Subcutaneous abdominal adipose tissue (tissue), 5 donors: ENCODE measurements at regions not wholly inside any gene's neighbourhood (a gene's known extent, or its start where the extent isn't known, plus 50 kb on each side); places are given as distances from the start of the nearest gene placed in this dataset.
"Not testable (repeated sequence)": the region's sequence is repeated elsewhere in the genome, so short reads cannot be mapped to it uniquely, and the experiment has no call there.

Source experiments
- H3K27ac ChIP-seq: one replicate; pipeline ENCODE4 v1.7.0; 2013; ENCODE audit warnings: low read depth, mild to moderate bottlenecking, inconsistent platforms, low read length, moderate library complexity
- H3K27me3 ChIP-seq, 5 donors: one replicate each; pipeline ENCODE4 v1.7.0; 2013; ENCODE audit warnings: low read length in 5 of 5, inconsistent platforms in 1 of 5; ENCODE audit not compliant: control insufficient read depth in 5 of 5, insufficient read depth in 4 of 5
- H3K36me3 ChIP-seq, 5 donors: one replicate each; pipeline ENCODE4 v1.7.0; 2013; ENCODE audit warnings: low read length in 5 of 5; ENCODE audit not compliant: control insufficient read depth in 5 of 5, insufficient read depth in 5 of 5
- H3K4me1 ChIP-seq, 5 donors: one replicate each; pipeline ENCODE4 v1.7.0; 2013; ENCODE audit warnings: low read length in 5 of 5, mild to moderate bottlenecking in 3 of 5, moderate library complexity in 1 of 5; ENCODE audit not compliant: control insufficient read depth in 5 of 5, insufficient read depth in 5 of 5
- H3K4me3 ChIP-seq, 5 donors: one replicate each; pipeline ENCODE4 v1.7.0; 2013; ENCODE audit warnings: low read length in 5 of 5, low read depth in 1 of 5
- H3K9ac ChIP-seq, 5 donors: one replicate each; pipeline ENCODE4 v1.7.0; 2013; ENCODE audit warnings: low read length in 5 of 5, mild to moderate bottlenecking in 4 of 5, moderate library complexity in 3 of 5
- H3K9me3 ChIP-seq, 5 donors: one replicate each; pipeline ENCODE4 v1.7.0; 2013; ENCODE audit warnings: low read length in 5 of 5; ENCODE audit not compliant: control insufficient read depth in 5 of 5
- donor health status: healthy.
- donor health status: healthy.
- donor health status: healthy.
- donor health status: healthy.
- donor health status: healthy.

- H3K9ac ChIP-seq = no peak overlapping the region
- peak overlapping the region in 2 of 5 donors; percentile 12 to 51 for H3K4me3 ChIP-seq
- H3K36me3 ChIP-seq = no peaks in the 10 kb centered on the region
- H3K9me3 ChIP-seq = peaks cover 0 to 4% (median 0%) of the 10 kb centered on the region in 5 donors
- H3K4me1 ChIP-seq = peaks cover 0 to 11% (median 6%) of the 10 kb centered on the region in 5 donors
- no peak overlapping the region for H3K27ac ChIP-seq
- H3K27me3 ChIP-seq = no peaks in the 10 kb centered on the region
Observed at GRCh38 chr10:125521721-125522680, 161.0 kb downstream of the TEX36 start.

DNA sequence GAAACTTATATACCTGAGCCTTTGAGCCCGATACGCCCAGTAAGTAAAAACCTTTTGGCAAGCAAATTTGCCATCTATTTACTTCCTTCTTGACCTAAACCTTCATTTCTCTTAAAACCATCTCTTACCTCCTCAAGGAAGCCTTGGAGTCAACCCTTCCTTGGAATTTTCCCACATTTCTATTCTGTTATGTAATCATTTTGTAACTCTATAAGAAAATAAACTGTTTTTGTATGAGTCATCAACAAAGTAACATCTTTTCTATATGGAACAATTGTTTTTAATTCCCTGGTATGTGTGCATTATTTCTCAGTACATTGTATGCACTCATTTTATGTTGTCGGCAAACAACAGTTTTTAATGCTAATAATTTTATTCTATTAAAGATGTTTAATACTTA lies 162.0 kb downstream of the TEX36 start:
- Histone ChIP-seq H3K27ac (no peak overlapping the region), H3K36me3 (no peaks in the 10 kb centered on the region), H3K4me3 (no peak overlapping the region), H3K9me3 (peaks cover 0 to 4% (median 0%) of the 10 kb centered on the region in 5 donors), H3K27me3 (no peaks in the 10 kb centered on the region), H3K4me1 (peaks cover 0 to 11% (median 6%) of the 10 kb centered on the region in 5 donors), H3K9ac (no peak overlapping the region)

DNA sequence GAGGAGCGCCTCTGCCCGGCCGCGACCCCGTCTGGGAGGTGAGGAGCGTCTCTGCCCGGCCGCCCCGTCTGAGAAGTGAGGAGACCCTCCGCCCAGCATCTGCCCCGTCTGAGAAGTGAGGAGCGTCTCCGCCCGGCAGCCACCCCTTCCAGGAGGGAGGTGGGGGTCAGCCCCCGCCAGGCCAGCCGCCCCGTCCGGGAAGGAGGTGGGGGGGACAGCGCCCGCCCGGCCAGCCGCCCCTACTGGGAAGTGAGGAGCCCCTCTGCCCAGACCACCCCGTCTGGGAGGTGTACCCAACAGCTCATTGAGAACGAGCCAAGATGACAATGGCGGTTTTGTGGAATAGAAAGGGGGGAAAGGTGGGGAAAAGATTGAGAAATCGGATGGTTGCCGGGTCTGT lies 164.6 kb downstream of the TEX36 start:
- peaks cover 0 to 11% (median 9%) of the 10 kb centered on the region in 5 donors for H3K4me1 ChIP-seq
- H3K27me3 ChIP-seq, H3K9ac ChIP-seq: not testable (repeated sequence)

DNA sequence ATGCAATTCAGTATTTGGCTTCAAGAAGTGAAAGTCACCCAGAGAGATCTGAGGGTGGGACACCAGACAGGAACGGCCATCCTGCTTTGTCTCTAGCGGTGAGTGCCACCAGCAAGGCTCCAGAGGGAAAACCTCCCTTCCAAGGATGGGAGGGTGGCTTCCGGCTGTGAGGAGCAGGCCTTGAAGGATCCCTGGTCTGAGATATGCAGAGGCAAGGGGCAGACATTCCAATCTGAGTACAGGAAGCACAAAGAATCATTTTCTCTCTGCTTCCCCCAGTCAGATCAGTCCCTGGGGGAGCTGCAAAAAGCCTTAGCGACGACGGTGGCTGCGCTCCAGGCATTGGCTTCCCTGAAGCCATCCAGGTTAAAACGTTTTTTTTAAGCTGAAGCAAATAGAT lies 167.4 kb downstream of the TEX36 start:
- no peak overlapping the region for H3K9ac ChIP-seq

More for the DNA sequence above, 164.6 kb downstream of the TEX36 start:
- not testable (repeated sequence) for H3K27ac ChIP-seq, H3K9me3 ChIP-seq, H3K36me3 ChIP-seq, H3K4me3 ChIP-seq

GRCh38 chr10:125514206-125515162 lies 168.5 kb downstream of the TEX36 start:
- H3K4me3 ChIP-seq = no peak overlapping the region
- no peaks in the 10 kb centered on the region for H3K9me3 ChIP-seq
- no peak overlapping the region for H3K27ac ChIP-seq
- no peak overlapping the region for H3K9ac ChIP-seq
- peaks cover 0 to 8% (median 4%) of the 10 kb centered on the region in 5 donors for H3K27me3 ChIP-seq
- H3K4me1 ChIP-seq = peaks cover 0 to 6% (median 0%) of the 10 kb centered on the region in 5 donors
- no peaks in the 10 kb centered on the region for H3K36me3 ChIP-seq

More for the DNA sequence above, 167.4 kb downstream of the TEX36 start:
- no peak overlapping the region for H3K27ac ChIP-seq
- peaks cover 0 to 6% (median 0%) of the 10 kb centered on the region in 5 donors for H3K4me1 ChIP-seq
- H3K27me3 ChIP-seq = peaks cover 0 to 8% (median 4%) of the 10 kb centered on the region in 5 donors
- no peaks in the 10 kb centered on the region for H3K36me3 ChIP-seq
- H3K9me3 ChIP-seq = no peaks in the 10 kb centered on the region
- H3K4me3 ChIP-seq = no peak overlapping the region

GRCh38 chr10:125513429-125514182 lies 169.4 kb downstream of the TEX36 start:
- peaks cover 0 to 8% (median 4%) of the 10 kb centered on the region in 5 donors for H3K27me3 ChIP-seq
- H3K36me3 ChIP-seq = no peaks in the 10 kb centered on the region
- no peak overlapping the region for H3K27ac ChIP-seq
- no peak overlapping the region for H3K4me3 ChIP-seq
- H3K4me1 ChIP-seq = peaks cover 0 to 6% (median 0%) of the 10 kb centered on the region in 5 donors
- H3K9ac ChIP-seq = no peak overlapping the region
- H3K9me3 ChIP-seq = no peaks in the 10 kb centered on the region

- Histone ChIP-seq H3K9me3 (no peaks in the 10 kb centered on the region), H3K27me3 (peaks cover 0 to 8% (median 4%) of the 10 kb centered on the region in 5 donors), H3K4me1 (peaks cover 0 to 6% (median 0%) of the 10 kb centered on the region in 5 donors), H3K36me3 (no peaks in the 10 kb centered on the region), H3K4me3 (no peak overlapping the region), H3K9ac (no peak overlapping the region), H3K27ac (no peak overlapping the region)
Observed at GRCh38 chr10:125510998-125511397, 172.0 kb downstream of the TEX36 start.

DNA sequence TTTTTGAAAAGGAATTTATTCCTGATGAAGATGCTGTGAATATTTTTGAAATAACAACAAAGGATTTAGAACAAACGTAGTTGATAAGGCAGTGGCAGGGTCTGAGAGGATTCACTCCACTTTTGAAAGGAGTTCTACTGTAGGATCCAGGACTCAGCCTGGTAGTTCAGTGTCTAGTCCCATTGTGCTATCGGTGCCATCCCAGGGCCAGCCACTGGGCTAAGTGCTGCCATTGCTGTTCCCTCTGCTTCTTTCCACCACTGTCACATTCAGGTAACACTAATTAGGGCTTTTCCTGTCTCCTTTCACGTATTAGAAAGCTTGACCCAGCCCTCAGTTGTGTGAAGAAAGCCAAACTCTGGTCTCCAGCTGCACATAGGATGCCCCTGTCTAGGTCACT lies 177.3 kb downstream of the TEX36 start:
- Histone ChIP-seq H3K4me1 (no peaks in the 10 kb centered on the region), H3K4me3 (no peak overlapping the region), H3K27ac (no peak overlapping the region), H3K9me3 (no peaks in the 10 kb centered on the region), H3K9ac (no peak overlapping the region), H3K27me3 (peaks cover 0 to 3% (median 0%) of the 10 kb centered on the region in 5 donors), H3K36me3 (no peaks in the 10 kb centered on the region)

GRCh38 chr10:125502276-125502675 lies 180.7 kb downstream of the TEX36 start:
- no peak overlapping the region for H3K27ac ChIP-seq
- H3K4me3 ChIP-seq = no peak overlapping the region
- H3K9ac ChIP-seq = no peak overlapping the region
- H3K9me3 ChIP-seq = no peaks in the 10 kb centered on the region
- H3K36me3 ChIP-seq = no peaks in the 10 kb centered on the region
- no peaks in the 10 kb centered on the region for H3K4me1 ChIP-seq
- H3K27me3 ChIP-seq = peaks cover 0 to 3% (median 0%) of the 10 kb centered on the region in 5 donors
